ENCODE measurements at regions not wholly inside any gene's neighbourhood (a gene's known extent, or its start where the extent isn't known, plus 50 kb on each side); places are given as distances from the start of the nearest gene placed in this dataset.

DNA sequence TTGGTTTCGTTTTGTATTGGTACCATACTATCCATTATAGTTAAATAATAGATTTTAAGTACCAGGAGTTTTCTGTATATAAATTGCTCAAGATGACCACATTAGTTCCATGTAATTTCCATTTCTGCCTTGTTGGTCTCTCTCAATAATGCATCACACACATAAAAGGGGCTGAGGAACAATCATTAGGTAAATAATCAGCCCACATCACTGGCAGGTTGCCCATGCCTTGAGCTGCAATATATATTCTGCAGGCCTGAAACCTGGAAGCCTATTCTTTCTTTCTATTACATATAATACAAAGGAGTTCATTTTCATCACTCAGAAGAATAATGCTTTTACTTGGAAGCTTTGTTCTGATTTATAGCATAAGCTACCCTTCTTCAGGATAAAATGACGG, 616.1 kb upstream of the PKDCC start:
- Histone ChIP-seq H3K27ac (replicated peaks; ENCODE audit: low read length) (no peak overlapping the region), H2BK120ac (ENCODE audit: low read depth, low read length) (no peak overlapping the region), H2BK5ac (ENCODE audit: low read length) (no peak overlapping the region), H3K4me3 (ENCODE audit: low read length in 2 of 2) (no peak overlapping the region), H3K4ac (ENCODE audit: low read length) (no peak overlapping the region), H2AK5ac (ENCODE audit: low read depth, low read length) (no peak overlapping the region), H3K4me2 (ENCODE audit: insufficient read depth, low read length, poor library complexity, severe bottlenecking) (no peak overlapping the region), H2AFZ (ENCODE audit: low read length) (no peak overlapping the region), H2BK12ac (ENCODE audit: low read length) (no peak overlapping the region), H3K4me1 (ENCODE audit: control insufficient read depth in 2 of 2, insufficient read depth in 1 of 2, low read depth in 1 of 2, low read length in 2 of 2) (no peaks in the 10 kb centered on the region), H3K36me3 (replicated peaks in 1 of 2; ENCODE audit: control insufficient read depth in 2 of 2, insufficient read depth in 2 of 2, low read length in 2 of 2) (no peaks in the 10 kb centered on the region), H3K79me1 (ENCODE audit: low read depth, low read length) (no peaks in the 10 kb centered on the region), H4K8ac (ENCODE audit: low read depth, low read length) (no peak overlapping the region), H3K9me3 (replicated peaks in 1 of 2; ENCODE audit: control insufficient read depth in 2 of 2, insufficient read depth in 1 of 2, low read depth in 1 of 2, low read length in 2 of 2) (no peaks in the 10 kb centered on the region), H3K18ac (ENCODE audit: low read length) (no peak overlapping the region), H4K91ac (ENCODE audit: low read depth, low read length, poor library complexity) (no peak overlapping the region), H2BK15ac (ENCODE audit: low read length) (no peak overlapping the region), H3K23ac (ENCODE audit: low read depth, low read length, poor library complexity) (no peak overlapping the region), H3K14ac (ENCODE audit: low read length) (no peak overlapping the region), H3K27me3 (ENCODE audit: control insufficient read depth in 3 of 3, insufficient read depth in 3 of 3, low read depth in 1 of 3, low read length in 3 of 3) (no peaks in the 10 kb centered on the region), H3K9ac (ENCODE audit: low read depth, low read length, poor library complexity) (no peak overlapping the region)
- DNase-seq (ENCODE audit: low spot score): no peak
- WGBS, 2 donors (ENCODE audit: extremely low coverage in 2 of 2, insufficient read length in 2 of 2, insufficient replicate concordance in 1 of 2): no CpG with 5 or more reads among the region's 2 CpGs

DNA sequence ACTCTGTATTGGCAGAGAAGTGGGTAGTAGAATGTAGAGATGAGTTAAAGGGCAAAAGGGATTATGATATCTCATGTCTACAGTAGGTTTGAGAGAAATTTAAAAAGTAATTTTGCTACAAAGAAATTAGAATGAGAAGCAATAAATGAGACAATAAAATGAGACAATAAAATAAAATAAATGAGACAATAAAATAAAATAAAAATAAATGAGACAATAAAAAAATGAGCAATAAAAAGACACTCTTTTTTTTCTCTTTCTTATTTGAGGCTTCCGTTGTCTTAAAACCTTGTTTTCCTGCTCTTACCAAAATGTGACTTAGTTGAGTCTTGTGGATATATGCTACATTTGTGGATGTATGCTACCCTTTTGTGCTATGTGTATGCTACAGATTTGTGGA, 615.4 kb upstream of the PKDCC start:
- no peak for DNase-seq (ENCODE audit: low spot score)
- no peak overlapping the region for H3K14ac ChIP-seq (ENCODE audit: low read length)
- no peak overlapping the region for H2AFZ ChIP-seq (ENCODE audit: low read length)
- H3K27ac ChIP-seq (replicated peaks; ENCODE audit: low read length): no peak overlapping the region
- no CpG with 5 or more reads among the region's 1 CpG for WGBS, 2 donors (ENCODE audit: extremely low coverage in 2 of 2, insufficient read length in 2 of 2, insufficient replicate concordance in 1 of 2)
- no peak overlapping the region for H3K9ac ChIP-seq (ENCODE audit: low read depth, low read length, poor library complexity)
- H2BK12ac ChIP-seq (ENCODE audit: low read length): no peak overlapping the region
- H2BK120ac ChIP-seq (ENCODE audit: low read depth, low read length): no peak overlapping the region
- H3K4me2 ChIP-seq (ENCODE audit: insufficient read depth, low read length, poor library complexity, severe bottlenecking): no peak overlapping the region
- H3K23ac ChIP-seq (ENCODE audit: low read depth, low read length, poor library complexity): no peak overlapping the region
- H3K4me1 ChIP-seq (ENCODE audit: control insufficient read depth in 2 of 2, insufficient read depth in 1 of 2, low read depth in 1 of 2, low read length in 2 of 2): no peaks in the 10 kb centered on the region
- no peak overlapping the region for H3K4me3 ChIP-seq (ENCODE audit: low read length in 2 of 2)
- no peak overlapping the region for H4K8ac ChIP-seq (ENCODE audit: low read depth, low read length)
- no peak overlapping the region for H4K91ac ChIP-seq (ENCODE audit: low read depth, low read length, poor library complexity)
- no peak overlapping the region for H2BK15ac ChIP-seq (ENCODE audit: low read length)
- no peaks in the 10 kb centered on the region for H3K36me3 ChIP-seq (replicated peaks in 1 of 2; ENCODE audit: control insufficient read depth in 2 of 2, insufficient read depth in 2 of 2, low read length in 2 of 2)
- H2AK5ac ChIP-seq (ENCODE audit: low read depth, low read length): no peak overlapping the region
- no peak overlapping the region for H3K4ac ChIP-seq (ENCODE audit: low read length)
- H3K9me3 ChIP-seq (replicated peaks in 1 of 2; ENCODE audit: control insufficient read depth in 2 of 2, insufficient read depth in 1 of 2, low read depth in 1 of 2, low read length in 2 of 2): no peaks in the 10 kb centered on the region
- H3K27me3 ChIP-seq (ENCODE audit: control insufficient read depth in 3 of 3, insufficient read depth in 3 of 3, low read depth in 1 of 3, low read length in 3 of 3): no peaks in the 10 kb centered on the region
- no peaks in the 10 kb centered on the region for H3K79me1 ChIP-seq (ENCODE audit: low read depth, low read length)
- H2BK5ac ChIP-seq (ENCODE audit: low read length): no peak overlapping the region
- no peak overlapping the region for H3K18ac ChIP-seq (ENCODE audit: low read length)

DNA sequence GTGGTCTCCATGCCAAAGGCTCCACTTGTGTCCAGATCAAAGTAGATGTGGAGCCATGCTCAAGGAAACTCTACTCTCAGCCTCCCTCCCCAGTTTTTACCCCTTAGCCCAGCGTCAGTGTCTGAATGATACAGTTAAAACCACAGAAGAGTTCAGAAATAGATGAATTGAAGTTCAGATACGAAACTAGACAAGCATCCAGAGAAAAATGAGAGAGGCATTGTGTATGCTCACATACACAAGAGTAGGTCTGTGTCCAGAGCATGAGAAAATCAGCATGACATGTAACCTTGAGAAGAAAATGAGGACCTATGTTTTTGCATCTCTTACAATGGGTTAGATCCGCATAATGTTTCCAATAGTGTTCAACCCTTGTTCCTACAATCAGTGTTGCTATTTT, 612.8 kb upstream of the PKDCC start:
- H3K23ac ChIP-seq (ENCODE audit: low read depth, low read length, poor library complexity): no peak overlapping the region
- H3K36me3 ChIP-seq (replicated peaks in 1 of 2; ENCODE audit: control insufficient read depth in 2 of 2, insufficient read depth in 2 of 2, low read length in 2 of 2): no peaks in the 10 kb centered on the region
- no peak overlapping the region for H2AK5ac ChIP-seq (ENCODE audit: low read depth, low read length)
- no peak overlapping the region for H2BK12ac ChIP-seq (ENCODE audit: low read length)
- H3K79me1 ChIP-seq (ENCODE audit: low read depth, low read length): no peaks in the 10 kb centered on the region
- H3K4ac ChIP-seq (ENCODE audit: low read length): no peak overlapping the region
- no CpG with 5 or more reads among the region's 3 CpGs for WGBS, 2 donors (ENCODE audit: extremely low coverage in 2 of 2, insufficient read length in 2 of 2, insufficient replicate concordance in 1 of 2)
- no peak overlapping the region for H2BK5ac ChIP-seq (ENCODE audit: low read length)
- H4K8ac ChIP-seq (ENCODE audit: low read depth, low read length): no peak overlapping the region
- DNase-seq (ENCODE audit: low spot score): no peak
- H3K14ac ChIP-seq (ENCODE audit: low read length): no peak overlapping the region
- no peak overlapping the region for H3K9ac ChIP-seq (ENCODE audit: low read depth, low read length, poor library complexity)
- H3K18ac ChIP-seq (ENCODE audit: low read length): no peak overlapping the region
- no peaks in the 10 kb centered on the region for H3K27me3 ChIP-seq (ENCODE audit: control insufficient read depth in 3 of 3, insufficient read depth in 3 of 3, low read depth in 1 of 3, low read length in 3 of 3)
- no peaks in the 10 kb centered on the region for H3K9me3 ChIP-seq (replicated peaks in 1 of 2; ENCODE audit: control insufficient read depth in 2 of 2, insufficient read depth in 1 of 2, low read depth in 1 of 2, low read length in 2 of 2)
- no peak overlapping the region for H2BK120ac ChIP-seq (ENCODE audit: low read depth, low read length)
- H2AFZ ChIP-seq (ENCODE audit: low read length): no peak overlapping the region
- H3K4me3 ChIP-seq (ENCODE audit: low read length in 2 of 2): no peak overlapping the region
- H3K4me2 ChIP-seq (ENCODE audit: insufficient read depth, low read length, poor library complexity, severe bottlenecking): no peak overlapping the region
- H4K91ac ChIP-seq (ENCODE audit: low read depth, low read length, poor library complexity): no peak overlapping the region
- H3K4me1 ChIP-seq (ENCODE audit: control insufficient read depth in 2 of 2, insufficient read depth in 1 of 2, low read depth in 1 of 2, low read length in 2 of 2): no peaks in the 10 kb centered on the region
- H2BK15ac ChIP-seq (ENCODE audit: low read length): no peak overlapping the region
- H3K27ac ChIP-seq (replicated peaks; ENCODE audit: low read length): no peak overlapping the region

- DNase-seq (ENCODE audit: low spot score): no peak
These were observed 605.9 kb upstream of the PKDCC start for GRCh38 chr2:41441958-41442357.

More at GRCh38 chr2:41441958-41442357, 605.9 kb upstream of the PKDCC start:
- H3K27ac ChIP-seq (replicated peaks; ENCODE audit: low read length): no peak overlapping the region
- H3K18ac ChIP-seq (ENCODE audit: low read length): no peak overlapping the region
- no peak overlapping the region for H3K9ac ChIP-seq (ENCODE audit: low read depth, low read length, poor library complexity)
- no peaks in the 10 kb centered on the region for H3K79me1 ChIP-seq (ENCODE audit: low read depth, low read length)
- H4K8ac ChIP-seq (ENCODE audit: low read depth, low read length): no peak overlapping the region
- no peak overlapping the region for H2BK15ac ChIP-seq (ENCODE audit: low read length)
- H3K4me3 ChIP-seq (ENCODE audit: low read length in 2 of 2): no peak overlapping the region
- no peaks in the 10 kb centered on the region for H3K4me1 ChIP-seq (ENCODE audit: control insufficient read depth in 2 of 2, insufficient read depth in 1 of 2, low read depth in 1 of 2, low read length in 2 of 2)
- no peak overlapping the region for H2BK120ac ChIP-seq (ENCODE audit: low read depth, low read length)
- H3K23ac ChIP-seq (ENCODE audit: low read depth, low read length, poor library complexity): no peak overlapping the region
- no peak overlapping the region for H3K14ac ChIP-seq (ENCODE audit: low read length)
- H2AFZ ChIP-seq (ENCODE audit: low read length): no peak overlapping the region
- no peak overlapping the region for H4K91ac ChIP-seq (ENCODE audit: low read depth, low read length, poor library complexity)
- H3K4ac ChIP-seq (ENCODE audit: low read length): no peak overlapping the region
- H3K9me3 ChIP-seq (replicated peaks in 1 of 2; ENCODE audit: control insufficient read depth in 2 of 2, insufficient read depth in 1 of 2, low read depth in 1 of 2, low read length in 2 of 2): no peaks in the 10 kb centered on the region
- no peaks in the 10 kb centered on the region for H3K36me3 ChIP-seq (replicated peaks in 1 of 2; ENCODE audit: control insufficient read depth in 2 of 2, insufficient read depth in 2 of 2, low read length in 2 of 2)
- H3K4me2 ChIP-seq (ENCODE audit: insufficient read depth, low read length, poor library complexity, severe bottlenecking): no peak overlapping the region
- H2AK5ac ChIP-seq (ENCODE audit: low read depth, low read length): no peak overlapping the region
- H2BK12ac ChIP-seq (ENCODE audit: low read length): no peak overlapping the region
- no peak overlapping the region for H2BK5ac ChIP-seq (ENCODE audit: low read length)
- H3K27me3 ChIP-seq (ENCODE audit: control insufficient read depth in 3 of 3, insufficient read depth in 3 of 3, low read depth in 1 of 3, low read length in 3 of 3): no peaks in the 10 kb centered on the region
